ENCODE measurements at regions not wholly inside any gene's neighbourhood (a gene's known extent, or its start where the extent isn't known, plus 50 kb on each side); places are given as distances from the start of the nearest gene placed in this dataset.

DNA sequence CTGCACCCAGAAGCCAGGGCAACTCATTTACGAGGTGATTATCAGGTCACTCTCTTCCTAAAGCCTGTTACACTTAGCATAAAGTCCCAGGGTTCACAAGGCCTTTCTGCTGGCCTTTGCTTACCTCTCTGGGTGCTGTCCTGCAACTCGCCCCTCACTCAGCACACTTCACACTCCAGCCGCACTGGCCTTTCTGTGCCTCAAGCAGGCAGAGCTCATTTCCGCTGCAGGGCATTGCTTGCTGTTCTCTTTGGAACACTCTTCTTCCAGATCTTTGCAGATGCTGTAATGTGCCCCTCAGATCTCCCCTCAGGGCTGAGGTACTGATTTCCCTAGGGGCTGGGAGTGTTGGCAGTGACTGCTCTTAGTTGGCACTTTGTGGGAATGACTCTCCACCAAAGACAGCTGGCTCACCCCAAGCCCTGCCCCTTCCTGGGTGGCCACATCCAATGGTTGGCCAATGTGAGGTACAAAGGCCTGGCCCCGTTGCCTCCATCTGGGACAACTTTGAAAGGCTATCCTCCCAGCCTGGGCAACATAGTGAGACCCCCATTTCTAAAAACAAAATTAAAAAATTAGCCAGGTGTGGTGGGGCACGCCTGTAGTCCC, 50.8 kb upstream of the SSBP3 start:
- DNase-seq (ENCODE audit: low spot score) = no peak
- Histone ChIP-seq H3K36me3 (no peaks in the 10 kb centered on the region), H3K9me3 (no peaks in the 10 kb centered on the region), H3K4me1 (replicated peaks) (no peaks in the 10 kb centered on the region), H3K27me3 (replicated peaks; ENCODE audit: insufficient read depth) (no peaks in the 10 kb centered on the region), H3K4me3 (no peak overlapping the region), H3K27ac (no peak overlapping the region)
- TF ChIP-seq POLR2AphosphoS5 (IDR thresholded peaks at IDR 0.05) = no peak
- TF ChIP-seq, protein P1, sequence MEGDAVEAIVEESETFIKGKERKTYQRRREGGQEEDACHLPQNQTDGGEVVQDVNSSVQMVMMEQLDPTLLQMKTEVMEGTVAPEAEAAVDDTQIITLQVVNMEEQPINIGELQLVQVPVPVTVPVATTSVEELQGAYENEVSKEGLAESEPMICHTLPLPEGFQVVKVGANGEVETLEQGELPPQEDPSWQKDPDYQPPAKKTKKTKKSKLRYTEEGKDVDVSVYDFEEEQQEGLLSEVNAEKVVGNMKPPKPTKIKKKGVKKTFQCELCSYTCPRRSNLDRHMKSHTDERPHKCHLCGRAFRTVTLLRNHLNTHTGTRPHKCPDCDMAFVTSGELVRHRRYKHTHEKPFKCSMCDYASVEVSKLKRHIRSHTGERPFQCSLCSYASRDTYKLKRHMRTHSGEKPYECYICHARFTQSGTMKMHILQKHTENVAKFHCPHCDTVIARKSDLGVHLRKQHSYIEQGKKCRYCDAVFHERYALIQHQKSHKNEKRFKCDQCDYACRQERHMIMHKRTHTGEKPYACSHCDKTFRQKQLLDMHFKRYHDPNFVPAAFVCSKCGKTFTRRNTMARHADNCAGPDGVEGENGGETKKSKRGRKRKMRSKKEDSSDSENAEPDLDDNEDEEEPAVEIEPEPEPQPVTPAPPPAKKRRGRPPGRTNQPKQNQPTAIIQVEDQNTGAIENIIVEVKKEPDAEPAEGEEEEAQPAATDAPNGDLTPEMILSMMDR (IDR thresholded peaks at IDR 0.05) = no peak
- no peak for TF ChIP-seq POLR2A (IDR thresholded peaks at IDR 0.05)
- intact Hi-C loops (cut with DNase I) = no loop called here
- WGBS = 96% methylated on average over 6 of the region's 6 CpGs

DNA sequence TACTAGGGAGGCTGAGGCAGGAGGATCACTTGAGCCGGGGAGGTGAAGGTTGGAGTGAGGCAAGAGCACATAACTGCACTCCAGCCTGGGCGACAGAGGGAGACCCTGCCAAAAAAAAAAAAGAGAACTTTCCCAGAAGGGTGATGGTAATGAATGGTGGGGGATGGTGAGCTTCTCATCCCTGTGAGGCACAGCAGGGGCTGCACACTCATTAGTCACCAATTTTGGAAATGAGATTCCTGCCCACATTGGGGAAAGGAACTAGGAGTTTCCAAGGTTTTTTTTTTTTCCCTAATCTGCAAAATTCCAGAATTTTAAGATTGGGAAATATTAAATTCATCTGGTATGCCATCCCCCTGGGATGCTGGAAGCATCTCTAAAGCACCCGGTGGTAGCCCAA, 50.2 kb upstream of the SSBP3 start:
- Histone ChIP-seq H3K27ac (no peak overlapping the region), H3K4me1 (replicated peaks) (no peaks in the 10 kb centered on the region), H3K36me3 (no peaks in the 10 kb centered on the region), H3K9me3 (no peaks in the 10 kb centered on the region), H3K4me3 (no peak overlapping the region), H3K27me3 (replicated peaks; ENCODE audit: insufficient read depth) (no peaks in the 10 kb centered on the region)
- intact Hi-C loops (cut with DNase I) = no loop called here
- DNase-seq (ENCODE audit: low spot score) = no peak
- WGBS = 83% methylated on average over 3 of the region's 3 CpGs
- TF ChIP-seq, protein P1 (IDR thresholded peaks at IDR 0.05) = no peak
- TF ChIP-seq POLR2A (IDR thresholded peaks at IDR 0.05) (no peak), POLR2AphosphoS5 (IDR thresholded peaks at IDR 0.05) (no peak)
